Activated T-cell treated with anti-CD3 and anti-CD28 coated beads, Interleukin-2, amount 50 U/mL, for 1 hour (primary cell): ENCODE measurements at regions not wholly inside any gene's neighbourhood (a gene's known extent, or its start where the extent isn't known, plus 50 kb on each side); places are given as distances from the start of the nearest gene placed in this dataset.
"Not testable (repeated sequence)": the region's sequence is repeated elsewhere in the genome, so short reads cannot be mapped to it uniquely, and the experiment has no call there.

Experiments used
- DNase-seq: peaks from one replicate; pipeline ENCODE4 v3.0.0-alpha.2; 2020

DNA sequence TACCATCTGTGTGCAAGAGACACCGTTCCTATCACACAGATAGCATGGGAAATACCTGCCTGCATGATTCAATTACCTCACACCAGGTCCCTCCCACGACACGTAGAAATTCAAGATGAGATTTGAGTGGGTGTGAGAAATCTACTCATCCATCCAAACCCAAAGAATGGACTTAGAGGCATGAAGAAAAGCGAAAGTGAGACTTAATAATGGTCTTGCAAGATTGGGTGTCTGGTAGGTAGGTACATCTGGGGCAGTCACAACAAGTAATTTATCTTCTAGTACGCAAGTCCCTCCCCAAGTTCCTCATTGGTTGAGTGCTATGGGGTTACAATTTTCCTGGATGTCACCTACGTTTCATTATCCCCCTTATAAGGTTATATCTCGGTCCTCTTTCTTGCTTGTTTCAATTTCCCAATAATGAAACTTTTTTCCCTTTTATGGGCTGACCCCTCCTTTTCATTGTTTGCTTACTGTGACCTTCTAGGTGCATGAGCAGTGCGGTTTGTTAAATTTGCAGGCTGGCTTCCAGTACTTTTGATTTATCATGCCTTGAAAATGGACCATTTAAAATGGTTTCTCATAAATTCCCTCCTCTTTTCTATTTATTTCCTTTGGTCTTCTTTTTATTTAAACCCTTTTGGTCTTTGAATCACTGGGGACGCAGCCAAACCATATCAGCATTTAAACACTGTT is 63.1 kb upstream of the ZNF658 start:
- not testable (repeated sequence) for DNase-seq
